ENCODE measurements at regions not wholly inside any gene's neighbourhood (a gene's known extent, or its start where the extent isn't known, plus 50 kb on each side); places are given as distances from the start of the nearest gene placed in this dataset.

DNA sequence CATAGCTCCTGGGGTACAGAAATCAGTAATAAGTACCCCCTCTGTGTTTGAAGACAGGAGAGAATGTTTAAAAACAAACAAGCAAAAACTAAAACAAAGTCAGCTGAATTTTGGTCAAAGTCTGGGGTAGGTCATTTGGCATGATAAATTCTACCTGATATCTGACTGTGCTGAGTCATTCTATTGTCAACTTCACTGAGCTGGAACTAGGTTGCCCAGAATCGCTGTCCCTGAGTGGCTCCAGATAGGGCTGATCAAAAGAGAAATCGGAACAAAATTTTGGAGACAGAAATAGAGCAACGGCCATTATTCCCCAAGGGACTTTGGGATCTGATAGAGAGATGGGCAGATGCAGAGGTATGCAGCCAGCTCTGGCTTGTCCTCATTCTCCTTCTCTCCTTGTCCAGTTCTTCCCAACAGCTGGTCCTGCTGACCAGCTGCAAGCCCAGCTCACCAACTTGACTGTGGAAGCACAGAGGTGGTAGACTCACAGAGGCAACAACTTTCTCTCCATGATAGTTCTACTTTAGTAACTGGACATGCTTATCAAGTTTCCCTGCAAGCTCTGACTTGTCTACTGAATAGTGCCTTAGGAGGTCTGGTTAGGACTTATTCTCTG, 57.3 kb upstream of the MYRIP start:
- DNase-seq, result no peak

DNA sequence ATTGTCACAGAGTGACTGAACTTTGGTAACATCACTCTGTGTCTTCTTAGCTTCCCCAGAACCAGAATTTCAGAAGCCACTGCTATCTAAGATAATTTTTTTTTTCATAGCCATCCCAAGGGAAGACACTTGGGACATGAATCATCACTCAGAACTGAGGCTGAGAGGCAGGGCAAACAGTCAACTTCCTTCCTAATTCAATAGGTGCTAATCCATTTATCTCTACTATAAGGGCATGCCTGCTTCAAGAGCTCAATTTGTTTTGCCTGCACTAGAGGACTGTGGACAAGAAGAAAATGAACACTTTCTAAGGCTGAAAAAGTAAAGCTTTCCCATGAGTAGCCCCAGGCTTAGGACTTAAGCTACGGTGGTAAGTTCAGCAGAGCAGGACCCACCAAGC, 56.7 kb upstream of the MYRIP start:
- no peak for DNase-seq

DNA sequence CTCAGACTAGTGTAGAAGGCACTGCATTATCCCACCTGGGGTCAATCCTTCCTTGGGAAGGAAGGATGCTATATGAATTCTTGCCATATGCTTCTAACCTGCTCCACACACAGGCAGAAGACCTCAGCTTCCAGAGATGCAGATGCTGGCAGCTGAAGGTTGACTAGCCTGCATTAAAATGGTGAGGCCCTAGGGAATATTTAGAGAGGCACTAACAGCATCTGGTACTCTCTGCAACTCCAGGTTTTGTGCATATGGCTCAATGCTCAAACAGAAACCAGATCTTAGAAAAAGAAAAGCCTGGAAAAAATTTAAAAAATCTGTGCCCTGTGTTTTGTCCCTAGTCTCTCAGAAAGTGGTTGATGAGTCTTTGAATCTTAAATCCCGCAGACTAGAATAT, 56.0 kb upstream of the MYRIP start:
- no peak for DNase-seq

DNA sequence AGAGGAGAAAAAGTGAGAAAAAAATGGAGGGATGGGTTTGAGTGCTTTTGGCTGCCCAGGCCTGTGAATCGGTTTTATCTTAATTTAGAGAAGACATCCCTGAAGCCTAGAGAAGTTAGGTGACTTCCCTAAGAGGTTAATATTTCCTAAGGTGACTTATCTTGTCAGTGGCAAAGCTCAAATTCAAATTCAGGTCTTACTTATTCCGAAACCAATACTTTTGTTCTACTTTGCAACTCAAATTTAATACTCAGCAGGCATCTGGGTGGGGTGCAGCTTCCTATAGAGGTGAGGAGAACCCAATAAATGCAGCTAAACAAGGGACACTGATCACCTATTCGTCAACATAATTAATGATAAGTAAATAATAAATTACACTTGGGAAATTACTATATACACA, 54.9 kb upstream of the MYRIP start:
- no peak for DNase-seq

DNA sequence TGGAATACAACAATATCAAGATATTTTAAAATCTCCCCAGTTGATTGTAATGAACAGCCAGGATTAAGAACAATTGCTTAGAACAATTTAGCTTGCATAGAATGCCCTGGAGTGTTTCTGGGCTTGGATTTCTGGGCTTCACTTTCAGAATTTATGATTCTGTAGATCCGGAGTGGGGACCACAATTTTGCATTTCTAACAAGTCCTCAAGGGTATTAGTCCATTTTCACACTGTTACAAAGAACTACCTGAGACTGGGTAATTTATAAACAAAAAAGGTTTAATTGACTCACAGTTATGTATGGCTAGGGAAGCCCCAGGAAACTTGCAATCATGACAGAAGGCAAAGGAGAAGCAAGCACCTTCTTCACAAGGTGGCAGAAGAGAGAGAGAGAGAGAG, 54.3 kb upstream of the MYRIP start:
- no peak for DNase-seq

DNA sequence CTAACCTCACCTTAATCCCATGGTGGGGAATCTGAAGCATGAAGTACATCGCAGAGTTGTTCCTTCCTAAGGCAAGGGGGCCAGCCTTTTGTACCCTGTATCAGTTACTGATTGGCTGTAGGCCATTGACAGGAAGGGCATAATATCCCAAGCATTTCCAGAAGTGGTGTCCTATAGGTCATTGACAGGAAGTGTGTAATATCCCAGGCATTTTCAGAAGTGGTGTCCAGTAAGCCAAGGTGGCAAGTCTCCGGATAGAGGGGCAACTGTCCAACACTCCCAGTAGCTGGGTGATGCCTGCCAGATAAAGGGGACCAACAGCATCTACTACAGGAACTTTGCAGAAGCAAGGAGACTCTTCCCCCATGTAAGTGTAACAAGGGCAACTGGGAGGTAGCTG, 52.1 kb upstream of the MYRIP start:
- no peak for DNase-seq
